Activated naive CD4-positive, alpha-beta T cell treated with anti-CD3 and anti-CD28 coated beads, Interleukin-2, amount 10 ng/mL, durations not matched to agents 7 days and 5 days (primary cell): ENCODE measurements at regions not wholly inside any gene's neighbourhood (a gene's known extent, or its start where the extent isn't known, plus 50 kb on each side); places are given as distances from the start of the nearest gene placed in this dataset.
A peak's percentile ranks its signal among the peaks of the same experiment; 100 is the strongest.

ENCODE experiments used
- CTCF ChIA-PET: fragments of 350-600 bp; sonication (Branson Sonifier 250); formaldehyde crosslinking; loops from one replicate; lab custom pipeline; 2021; ENCODE audit warnings: antibody characterized with exemption; lab: Charles Lee
- DNase-seq: peaks from one replicate; pipeline ENCODE4 v3.0.0-alpha.2; 2020
- H3K27ac Mint-ChIP-seq: one replicate; pipeline ENCODE4 v1.8.0; 2021; ENCODE audit warnings: mild to moderate bottlenecking, moderate library complexity, mixed read lengths
- H3K27me3 Mint-ChIP-seq: one replicate; pipeline ENCODE4 v1.8.0; 2021; ENCODE audit warnings: mild to moderate bottlenecking, mixed read lengths
- H3K36me3 Mint-ChIP-seq: one replicate; pipeline ENCODE4 v1.8.0; 2021; ENCODE audit warnings: mixed read lengths
- H3K4me1 Mint-ChIP-seq: one replicate; pipeline ENCODE4 v1.8.0; 2021; ENCODE audit warnings: mixed read lengths
- H3K4me3 Mint-ChIP-seq: one replicate; pipeline ENCODE4 v1.8.0; 2021; ENCODE audit warnings: mild to moderate bottlenecking, moderate library complexity, mixed read lengths
- H3K9me3 Mint-ChIP-seq: one replicate; pipeline ENCODE4 v1.8.0; 2021; ENCODE audit warnings: mixed read lengths

GRCh38 chr11:70486731-70487130, 88.4 kb downstream of the CTTN start:
- H3K27me3 Mint-ChIP-seq: peaks cover 3% of the 10 kb centered on the region
- H3K9me3 Mint-ChIP-seq: peaks cover 4% of the 10 kb centered on the region
- no peak for DNase-seq
- H3K4me1 Mint-ChIP-seq: no peaks in the 10 kb centered on the region
- no peak overlapping the region for H3K4me3 Mint-ChIP-seq
- CTCF ChIA-PET: no interaction called here
- H3K27ac Mint-ChIP-seq: no peak overlapping the region
- H3K36me3 Mint-ChIP-seq: no peaks in the 10 kb centered on the region

- Mint-ChIP-seq H3K27ac (no peak overlapping the region), H3K4me1 (no peaks in the 10 kb centered on the region), H3K4me3 (no peak overlapping the region), H3K27me3 (no peaks in the 10 kb centered on the region), H3K9me3 (peaks cover 4% of the 10 kb centered on the region), H3K36me3 (no peaks in the 10 kb centered on the region)
- CTCF ChIA-PET: no interaction called here
- no peak for DNase-seq
Measured at GRCh38 chr11:70487160-70487559, 88.8 kb downstream of the CTTN start.

- no peak overlapping the region for H3K4me3 Mint-ChIP-seq
Measured at GRCh38 chr11:70487756-70488155, 89.4 kb downstream of the CTTN start.

GRCh38 chr11:70488171-70488703, 89.9 kb downstream of the CTTN start:
- Mint-ChIP-seq H3K27ac (no peak overlapping the region), H3K27me3 (no peaks in the 10 kb centered on the region), H3K36me3 (no peaks in the 10 kb centered on the region), H3K9me3 (peaks cover 4% of the 10 kb centered on the region), H3K4me3 (no peak overlapping the region), H3K4me1 (no peaks in the 10 kb centered on the region)
- DNase-seq: no peak
- CTCF ChIA-PET: no interaction called here

More at GRCh38 chr11:70487756-70488155, 89.4 kb downstream of the CTTN start:
- Mint-ChIP-seq H3K27me3 (no peaks in the 10 kb centered on the region), H3K4me1 (no peaks in the 10 kb centered on the region), H3K9me3 (peaks cover 4% of the 10 kb centered on the region), H3K36me3 (no peaks in the 10 kb centered on the region), H3K27ac (no peak overlapping the region)
- CTCF ChIA-PET: no interaction called here
- no peak for DNase-seq

DNA sequence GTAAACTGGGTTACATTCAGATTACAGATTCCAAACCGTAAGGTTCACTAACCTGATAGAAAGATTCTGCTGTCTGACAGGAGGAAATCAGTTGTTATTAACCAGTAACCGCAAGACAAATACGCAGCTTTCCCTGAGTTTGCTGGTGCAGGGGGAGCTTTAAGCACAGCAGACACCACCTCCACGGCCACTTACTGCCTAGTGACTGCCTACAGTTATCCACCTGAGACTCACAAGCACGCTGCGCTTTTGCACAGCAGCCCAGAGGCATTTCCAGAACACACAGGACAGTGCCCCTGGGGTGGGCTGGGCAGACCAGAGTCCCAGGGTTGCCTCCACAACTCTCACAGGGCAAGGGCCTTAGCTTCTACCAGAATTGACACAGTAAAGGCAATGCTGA, 90.9 kb downstream of the CTTN start:
- Mint-ChIP-seq H3K27ac (no peak overlapping the region), H3K27me3 (no peaks in the 10 kb centered on the region), H3K9me3 (peaks cover 4% of the 10 kb centered on the region), H3K36me3 (no peaks in the 10 kb centered on the region), H3K4me1 (no peaks in the 10 kb centered on the region), H3K4me3 (no peak overlapping the region)
- CTCF ChIA-PET: no interaction called here
- DNase-seq: no peak

- no peaks in the 10 kb centered on the region for H3K36me3 Mint-ChIP-seq
- no peak overlapping the region for H3K4me3 Mint-ChIP-seq
- no peak overlapping the region for H3K27ac Mint-ChIP-seq
- no peaks in the 10 kb centered on the region for H3K27me3 Mint-ChIP-seq
- H3K4me1 Mint-ChIP-seq: no peaks in the 10 kb centered on the region
- peaks cover 4% of the 10 kb centered on the region for H3K9me3 Mint-ChIP-seq
- CTCF ChIA-PET: no interaction called here
- DNase-seq: peak; percentile 7
Measured at GRCh38 chr11:70490208-70490607, 91.9 kb downstream of the CTTN start.

DNA sequence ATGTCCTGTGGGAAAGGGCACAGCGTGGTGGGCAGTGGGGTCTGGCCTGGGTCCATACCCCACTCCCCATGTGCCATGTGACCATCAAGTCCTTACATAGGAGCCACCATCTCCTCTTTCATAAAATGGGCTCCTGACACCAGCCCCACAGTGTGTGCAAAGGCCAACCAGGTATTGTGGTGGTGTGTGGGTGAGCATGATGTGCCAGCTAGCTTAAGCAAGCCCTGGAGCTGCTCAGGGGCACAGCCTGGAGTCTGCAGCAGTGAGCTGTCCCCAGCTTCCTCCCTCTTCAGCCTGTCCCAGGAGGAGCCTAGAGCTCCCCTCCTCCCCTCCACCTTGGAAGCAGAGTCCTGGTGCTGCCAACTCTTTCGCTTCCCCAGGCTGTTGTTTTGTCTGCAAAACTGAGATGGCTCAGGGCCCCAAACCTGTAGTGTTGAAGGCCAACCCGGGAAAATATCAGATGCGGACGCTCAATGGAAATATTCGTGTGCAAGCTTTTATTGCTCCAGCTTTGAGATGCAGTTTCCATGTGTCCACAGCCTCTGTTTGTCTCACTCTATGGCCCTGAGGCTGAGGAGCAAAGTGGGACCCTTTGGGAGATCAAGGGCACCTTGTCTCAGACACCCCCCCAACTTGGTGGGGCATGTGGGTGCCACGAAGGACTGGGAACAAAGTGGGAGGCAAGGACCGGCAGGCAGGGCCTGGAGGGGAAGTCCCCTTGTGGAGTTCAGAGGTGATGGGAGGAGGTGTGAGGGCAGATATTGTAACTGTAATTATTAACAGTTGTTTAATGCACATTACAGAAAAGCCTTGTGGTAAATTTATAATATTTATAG, 92.6 kb downstream of the CTTN start:
- Mint-ChIP-seq H3K4me1 (no peaks in the 10 kb centered on the region), H3K36me3 (no peaks in the 10 kb centered on the region)

GRCh38 chr11:70491696-70492472, 93.6 kb downstream of the CTTN start:
- peaks cover 4% of the 10 kb centered on the region for H3K9me3 Mint-ChIP-seq
- H3K36me3 Mint-ChIP-seq: no peaks in the 10 kb centered on the region
- CTCF ChIA-PET: no interaction called here

More for the DNA sequence above, 92.6 kb downstream of the CTTN start:
- Mint-ChIP-seq H3K27me3 (no peaks in the 10 kb centered on the region), H3K27ac (no peak overlapping the region), H3K4me3 (no peak overlapping the region), H3K9me3 (peaks cover 4% of the 10 kb centered on the region)
- DNase-seq: no peak
- CTCF ChIA-PET: no interaction called here

DNA sequence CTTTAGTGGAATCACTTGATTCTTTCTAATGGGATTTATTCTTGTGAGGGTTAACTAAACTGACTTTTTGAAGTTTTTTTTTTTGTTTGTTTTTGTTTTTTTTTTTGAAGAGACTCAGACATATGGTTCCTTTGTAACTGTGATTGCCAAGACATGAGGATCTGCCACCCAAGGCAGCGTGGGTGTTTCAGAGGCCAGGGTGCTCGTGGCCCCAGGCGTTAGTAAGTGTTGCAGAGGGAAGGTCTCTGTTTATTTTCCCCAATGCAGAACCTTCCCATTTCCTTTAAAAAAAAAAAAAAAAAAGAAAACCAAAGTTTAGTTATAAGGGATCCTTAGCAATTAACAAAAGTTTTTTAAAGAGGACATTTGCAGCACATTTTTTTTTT, 94.8 kb downstream of the CTTN start:
- CTCF ChIA-PET: no interaction called here
- H3K4me1 Mint-ChIP-seq: no peaks in the 10 kb centered on the region
- peaks cover 4% of the 10 kb centered on the region for H3K9me3 Mint-ChIP-seq
- DNase-seq: no peak
- no peaks in the 10 kb centered on the region for H3K27me3 Mint-ChIP-seq
- H3K4me3 Mint-ChIP-seq: no peak overlapping the region
- H3K36me3 Mint-ChIP-seq: no peaks in the 10 kb centered on the region
- no peak overlapping the region for H3K27ac Mint-ChIP-seq

More at GRCh38 chr11:70491696-70492472, 93.6 kb downstream of the CTTN start:
- no peaks in the 10 kb centered on the region for H3K4me1 Mint-ChIP-seq
- H3K4me3 Mint-ChIP-seq: no peak overlapping the region
- DNase-seq: no peak
- no peaks in the 10 kb centered on the region for H3K27me3 Mint-ChIP-seq
- H3K27ac Mint-ChIP-seq: no peak overlapping the region

DNA sequence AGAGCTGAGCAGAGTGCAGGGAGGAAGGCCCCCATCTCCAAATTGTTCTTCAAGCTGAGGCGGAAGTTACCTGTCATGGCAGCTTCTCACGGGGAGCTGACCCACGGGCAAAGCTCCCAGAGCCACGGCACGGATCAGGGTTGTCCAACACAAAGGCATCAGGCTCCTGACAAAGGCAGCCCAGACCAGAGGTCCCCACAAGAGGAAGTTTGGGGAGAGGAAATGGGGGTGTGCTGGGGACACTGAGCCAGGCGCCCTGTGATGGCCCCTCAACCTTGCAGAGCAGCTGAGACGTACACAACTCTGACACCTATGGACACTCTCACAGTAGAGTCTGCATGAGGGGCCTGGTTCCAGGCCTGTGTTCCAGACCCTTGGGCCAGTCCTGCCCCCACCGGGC, 95.6 kb downstream of the CTTN start:
- H3K9me3 Mint-ChIP-seq: peaks cover 4% of the 10 kb centered on the region
- CTCF ChIA-PET: no interaction called here
- H3K4me3 Mint-ChIP-seq: no peak overlapping the region
- no peaks in the 10 kb centered on the region for H3K36me3 Mint-ChIP-seq
- DNase-seq: no peak
- H3K4me1 Mint-ChIP-seq: no peaks in the 10 kb centered on the region
- no peaks in the 10 kb centered on the region for H3K27me3 Mint-ChIP-seq
- no peak overlapping the region for H3K27ac Mint-ChIP-seq

GRCh38 chr11:70494559-70495350, 96.4 kb downstream of the CTTN start:
- no peaks in the 10 kb centered on the region for H3K27me3 Mint-ChIP-seq
- CTCF ChIA-PET: no interaction called here
- no peak for DNase-seq
- no peaks in the 10 kb centered on the region for H3K4me1 Mint-ChIP-seq
- H3K27ac Mint-ChIP-seq: no peak overlapping the region
- H3K36me3 Mint-ChIP-seq: no peaks in the 10 kb centered on the region
- peaks cover 4% of the 10 kb centered on the region for H3K9me3 Mint-ChIP-seq
- no peak overlapping the region for H3K4me3 Mint-ChIP-seq

GRCh38 chr11:70495351-70496310, 97.3 kb downstream of the CTTN start:
- Mint-ChIP-seq H3K4me1 (no peaks in the 10 kb centered on the region), H3K27ac (no peak overlapping the region), H3K27me3 (no peaks in the 10 kb centered on the region), H3K9me3 (peaks cover 4% of the 10 kb centered on the region), H3K36me3 (no peaks in the 10 kb centered on the region), H3K4me3 (no peak overlapping the region)
- CTCF ChIA-PET: no interaction called here
- DNase-seq: no peak
